ENCODE measurements at regions not wholly inside any gene's neighbourhood (a gene's known extent, or its start where the extent isn't known, plus 50 kb on each side); places are given as distances from the start of the nearest gene placed in this dataset.

DNA sequence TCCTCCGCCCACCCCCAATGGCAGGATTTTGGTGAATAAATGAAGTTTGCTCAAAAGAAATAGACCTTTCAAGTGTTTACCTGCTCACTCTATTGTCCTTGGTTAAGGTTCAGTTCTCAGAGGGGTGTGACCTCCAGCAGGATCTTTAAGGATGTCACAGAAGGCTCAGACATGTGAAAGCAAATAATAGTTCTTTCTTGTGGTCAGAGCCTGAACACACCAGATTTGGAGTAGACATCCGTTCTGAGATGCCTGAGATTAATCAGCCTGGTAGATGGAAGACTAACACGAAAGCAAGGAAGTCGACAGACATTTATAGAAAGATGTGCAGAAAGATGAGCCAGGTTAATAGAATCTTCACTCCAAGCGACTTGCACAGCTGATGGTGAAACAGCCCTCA is 557.9 kb upstream of the CDH11 start:
- DNase-seq (ENCODE audit: insufficient read length, low spot score) (no peak), FAIRE-seq (no peak)
- no peak for TF ChIP-seq CTCF (IDR thresholded peaks at IDR 0.05; ENCODE audit: insufficient read depth, missing control alignments)

DNA sequence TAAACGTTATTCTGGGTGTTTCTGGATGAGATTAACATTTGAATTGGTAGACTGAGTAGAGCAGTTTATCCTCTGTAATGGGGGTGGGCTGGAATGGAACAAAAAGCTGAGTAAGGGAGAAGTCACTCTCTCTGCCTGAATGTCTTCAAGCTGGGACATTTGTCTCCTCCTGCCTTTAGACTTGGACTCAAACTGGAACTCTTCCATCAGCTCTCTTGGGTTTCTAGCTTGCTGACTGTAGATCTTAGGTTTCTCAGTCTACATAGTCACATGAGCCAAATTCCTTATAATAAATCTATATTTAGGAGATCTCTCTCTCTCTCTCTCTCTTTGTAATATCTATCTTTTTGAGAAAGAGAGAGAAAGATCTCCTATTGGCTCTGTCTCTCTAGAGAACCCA is 553.3 kb upstream of the CDH11 start:
- FAIRE-seq (no peak), DNase-seq (ENCODE audit: insufficient read length, low spot score) (no peak)
- TF ChIP-seq CTCF (IDR thresholded peaks at IDR 0.05; ENCODE audit: insufficient read depth, missing control alignments) = no peak

GRCh38 chr16:65672960-65673359 is 551.1 kb upstream of the CDH11 start:
- FAIRE-seq = no peak
- TF ChIP-seq CTCF (IDR thresholded peaks at IDR 0.05; ENCODE audit: insufficient read depth, missing control alignments) = no peak
- DNase-seq (ENCODE audit: insufficient read length, low spot score) = no peak

- FAIRE-seq (no peak), DNase-seq (ENCODE audit: insufficient read length, low spot score) (no peak)
- TF ChIP-seq CTCF (IDR thresholded peaks at IDR 0.05; ENCODE audit: insufficient read depth, missing control alignments) = no peak
These were observed 549.2 kb upstream of the CDH11 start for GRCh38 chr16:65671071-65671470.

DNA sequence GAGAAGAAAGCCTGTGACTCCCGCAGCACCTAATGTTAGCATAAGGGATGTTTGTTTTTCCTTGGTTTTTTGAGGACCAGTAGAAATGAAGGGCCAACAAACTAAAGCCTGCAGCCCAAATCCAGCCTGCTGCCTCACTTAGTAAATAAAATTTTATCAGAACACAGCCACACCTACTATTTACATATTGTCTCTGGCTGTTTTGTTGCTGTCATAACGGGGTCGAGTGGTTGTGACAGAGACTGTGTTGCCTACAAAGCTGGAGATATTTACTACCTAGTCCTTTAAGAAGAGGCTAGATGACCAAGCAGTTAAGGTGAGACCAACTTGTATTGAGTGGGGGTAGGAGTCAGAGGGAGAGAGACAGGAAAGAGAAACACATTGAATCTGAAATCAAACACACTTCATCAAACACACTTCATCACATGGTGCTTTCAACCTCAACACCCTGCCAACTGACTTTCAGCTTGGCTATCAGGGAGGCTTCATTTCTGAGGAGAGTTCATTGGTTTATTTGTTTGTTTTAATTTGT is 546.3 kb upstream of the CDH11 start:
- no peak for TF ChIP-seq CTCF (IDR thresholded peaks at IDR 0.05; ENCODE audit: insufficient read depth, missing control alignments)
- no peak for DNase-seq (ENCODE audit: insufficient read length, low spot score)
- no peak for FAIRE-seq

DNA sequence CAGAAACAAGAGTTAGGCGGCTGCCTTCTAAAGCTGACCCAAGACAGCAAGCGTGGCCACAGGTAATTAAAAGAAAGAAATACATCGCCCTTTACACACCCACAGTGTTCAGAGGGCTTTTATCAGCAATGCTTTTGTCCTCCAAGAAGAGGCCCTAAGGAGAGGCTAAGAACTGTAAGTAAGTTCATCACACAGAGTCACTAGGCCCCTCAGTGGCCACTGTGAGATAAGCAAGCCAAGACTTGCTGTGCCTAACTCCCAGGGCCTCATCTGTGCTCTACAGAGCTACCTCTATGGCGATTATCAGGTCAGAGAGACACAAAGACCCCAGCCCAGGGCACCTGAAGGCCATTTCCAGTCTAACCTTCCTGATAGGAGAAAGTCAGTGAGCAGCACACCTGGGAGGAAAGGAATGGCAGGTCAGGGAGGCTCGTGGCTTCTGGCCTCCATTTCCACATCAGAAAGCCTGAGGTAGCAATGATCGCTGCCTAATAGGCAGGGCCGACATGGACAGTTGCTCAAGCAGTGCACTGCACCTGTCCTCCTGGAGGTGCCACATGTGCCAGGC is 545.2 kb upstream of the CDH11 start:
- TF ChIP-seq CTCF (IDR thresholded peaks at IDR 0.05; ENCODE audit: insufficient read depth, missing control alignments) = no peak
- DNase-seq (ENCODE audit: insufficient read length, low spot score) (no peak), FAIRE-seq (no peak)

DNA sequence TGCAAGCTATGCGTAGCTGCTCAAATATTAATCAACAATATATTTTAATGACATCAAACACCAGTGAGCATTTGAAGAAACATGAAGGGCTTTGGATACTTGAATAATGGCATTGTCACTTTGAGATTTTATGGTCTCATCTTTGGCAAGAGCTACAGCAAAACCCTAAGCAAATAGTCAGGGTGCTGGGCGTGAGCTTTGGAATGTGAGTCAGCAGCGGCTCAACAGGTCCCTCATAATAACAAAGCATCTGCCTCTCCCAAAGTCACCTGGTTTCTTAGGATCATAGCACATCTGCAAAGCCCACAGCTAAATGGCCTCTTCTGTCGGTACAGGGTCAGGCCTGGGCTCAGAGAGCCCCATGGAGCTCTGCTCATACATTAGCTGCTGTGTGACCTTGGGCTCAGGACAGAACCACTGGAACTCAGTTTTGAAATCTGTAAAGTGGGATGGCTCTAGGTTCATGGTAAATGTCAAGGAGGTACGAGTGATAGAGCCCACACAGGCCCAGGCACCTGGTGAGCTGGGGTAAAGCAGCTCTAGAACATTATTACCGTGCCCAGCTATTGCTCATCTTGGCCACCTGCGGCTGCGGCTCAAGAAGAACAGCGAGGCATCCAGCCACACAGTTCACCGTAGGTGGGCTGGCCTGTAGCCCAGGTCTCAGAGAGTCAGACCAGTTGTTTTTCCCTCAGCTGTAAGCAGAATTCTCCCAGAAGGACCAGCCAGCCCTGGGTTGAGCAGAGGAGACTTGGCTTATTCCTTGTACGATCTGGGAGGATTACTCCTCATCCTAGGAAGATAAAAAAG is 544.5 kb upstream of the CDH11 start:
- TF ChIP-seq CTCF (IDR thresholded peaks at IDR 0.05; ENCODE audit: insufficient read depth, missing control alignments) = no peak
- FAIRE-seq (no peak), DNase-seq (ENCODE audit: insufficient read length, low spot score) (no peak)

Data from D721Med (cell line).